HAP-1 (cell line): ENCODE measurements at regions not wholly inside any gene's neighbourhood (a gene's known extent, or its start where the extent isn't known, plus 50 kb on each side); places are given as distances from the start of the nearest gene placed in this dataset.

Experiments
- DNase-seq, 2 experiments: peaks; one replicate each; pipeline ENCODE4 v3.0.0-alpha.2; 2016 to 2020; ENCODE audit warnings: low spot score in 2 of 2
- H3K27me3 ChIP-seq: fragments of 250-450 bp; sonication (Bioruptor Pico); 2 replicates; pipeline ENCODE4 v1.5.1; 2020; ENCODE audit warnings: low read depth, mild to moderate bottlenecking, moderate library complexity
- H3K36me3 ChIP-seq: fragments of 250-450 bp; sonication (Bioruptor Pico); replicated peaks from 2 replicates; pipeline ENCODE4 v1.5.1; 2020; ENCODE audit warnings: mild to moderate bottlenecking
- H3K4me1 ChIP-seq: fragments of 250-450 bp; sonication (Bioruptor Pico); 2 replicates; pipeline ENCODE4 v1.5.1; 2020; ENCODE audit warnings: mild to moderate bottlenecking
- H3K4me3 ChIP-seq: fragments of 250-450 bp; sonication (Bioruptor Pico); 2 replicates; pipeline ENCODE4 v1.5.1; 2020; ENCODE audit warnings: mild to moderate bottlenecking, moderate library complexity
- H3K9me3 ChIP-seq: fragments of 250-450 bp; sonication (Bioruptor Pico); 2 replicates; pipeline ENCODE4 v1.5.1; 2020; ENCODE audit warnings: mild to moderate bottlenecking, moderate library complexity
- in situ Hi-C: fragments of 300-500 bp; cut with MboI; formaldehyde crosslinking; loops from 3 replicates; pipeline ENCODE4 v1.14.3; 2020; ENCODE audit warnings: low sequenced_read_pairs, inconsistent platforms, mixed read lengths

DNA sequence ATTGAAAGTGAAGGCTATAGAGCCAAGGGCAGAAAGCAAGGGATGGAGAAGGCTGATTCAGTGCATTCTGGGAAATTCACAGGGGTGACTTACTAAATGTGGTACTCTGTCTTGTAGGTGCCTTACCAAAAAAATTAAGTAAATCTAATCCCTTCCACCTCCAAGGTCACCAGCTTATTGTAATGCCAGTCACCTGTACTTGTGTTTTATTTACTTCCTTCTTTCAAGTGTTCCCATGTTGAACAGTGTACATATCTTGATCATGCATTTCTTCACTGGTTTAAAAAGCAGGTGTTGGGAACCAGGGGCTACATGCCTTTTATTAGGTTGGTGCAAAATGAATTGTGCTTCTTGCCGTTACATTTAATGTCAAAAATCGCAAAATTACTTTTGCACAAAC, 137.0 kb upstream of the ARHGAP28 start:
- no peak overlapping the region for H3K4me3 ChIP-seq
- no peaks in the 10 kb centered on the region for H3K4me1 ChIP-seq
- H3K9me3 ChIP-seq, result no peaks in the 10 kb centered on the region
- DNase-seq, result no peak
- no peaks in the 10 kb centered on the region for H3K27me3 ChIP-seq
- H3K36me3 ChIP-seq, result no peaks in the 10 kb centered on the region
- in situ Hi-C loops, result no loop called here

DNA sequence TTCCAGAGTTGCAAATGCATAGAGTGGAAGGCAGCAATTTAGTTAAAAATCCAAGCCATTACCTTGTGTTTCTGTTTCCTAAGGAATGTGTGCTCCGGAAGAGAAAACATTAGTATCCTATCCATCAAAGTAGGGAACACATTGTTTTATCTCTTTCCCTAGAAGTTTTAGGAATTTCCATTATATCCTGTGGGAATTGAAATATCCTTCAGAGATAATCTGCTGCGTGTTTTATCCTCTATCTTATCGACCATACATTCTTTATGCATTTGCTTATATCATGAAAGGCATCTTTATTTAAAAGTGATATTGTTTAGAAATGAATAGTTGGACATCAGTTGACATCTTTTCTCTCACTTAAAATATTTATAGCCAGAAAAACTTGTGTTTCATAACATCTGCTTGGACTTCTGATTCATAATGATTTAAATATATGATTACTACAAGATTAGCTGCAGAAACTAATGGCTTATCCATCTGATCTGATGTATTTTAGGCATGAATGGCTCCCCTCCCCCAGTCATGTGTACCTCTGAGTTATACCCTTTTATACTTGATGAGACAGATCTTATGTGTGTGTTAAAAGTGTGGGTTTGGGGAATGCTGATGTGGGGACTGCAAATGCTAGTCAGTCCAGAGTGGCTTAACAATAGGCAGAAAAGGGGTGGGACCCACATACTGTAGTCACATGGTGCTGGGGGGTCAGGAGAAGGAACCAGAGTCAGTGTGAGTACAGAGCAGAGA, 136.2 kb upstream of the ARHGAP28 start:
- in situ Hi-C loops, result no loop called here
- H3K27me3 ChIP-seq, result no peaks in the 10 kb centered on the region
- H3K9me3 ChIP-seq, result no peaks in the 10 kb centered on the region
- no peaks in the 10 kb centered on the region for H3K4me1 ChIP-seq
- DNase-seq, result no peak
- no peaks in the 10 kb centered on the region for H3K36me3 ChIP-seq
- H3K4me3 ChIP-seq, result no peak overlapping the region

DNA sequence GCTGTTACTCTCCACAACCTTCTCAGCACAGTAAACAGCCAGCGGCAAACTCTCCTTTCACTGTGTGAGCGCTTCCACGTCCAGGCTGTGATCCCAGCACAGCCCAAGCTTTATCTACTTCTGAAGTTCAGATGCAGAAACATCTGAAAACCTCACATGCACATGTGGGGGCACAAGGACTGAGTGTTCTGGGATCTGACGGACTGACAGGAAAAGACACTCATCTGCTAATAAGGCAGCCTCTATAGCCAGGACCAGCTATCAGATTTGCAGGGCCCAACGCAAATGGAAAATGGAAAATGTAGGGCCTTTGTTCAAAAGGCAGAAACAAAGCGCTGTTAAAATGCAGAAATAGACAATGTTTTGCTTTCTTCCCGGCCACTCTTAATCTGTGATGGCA, 133.8 kb upstream of the ARHGAP28 start:
- H3K4me3 ChIP-seq, result no peak overlapping the region
- H3K9me3 ChIP-seq, result no peaks in the 10 kb centered on the region; the same call in 1 of the 2 replicates
- no peaks in the 10 kb centered on the region for H3K27me3 ChIP-seq
- no peaks in the 10 kb centered on the region for H3K36me3 ChIP-seq
- no peaks in the 10 kb centered on the region for H3K4me1 ChIP-seq
- in situ Hi-C loops, result no loop called here
- no peak for DNase-seq

DNA sequence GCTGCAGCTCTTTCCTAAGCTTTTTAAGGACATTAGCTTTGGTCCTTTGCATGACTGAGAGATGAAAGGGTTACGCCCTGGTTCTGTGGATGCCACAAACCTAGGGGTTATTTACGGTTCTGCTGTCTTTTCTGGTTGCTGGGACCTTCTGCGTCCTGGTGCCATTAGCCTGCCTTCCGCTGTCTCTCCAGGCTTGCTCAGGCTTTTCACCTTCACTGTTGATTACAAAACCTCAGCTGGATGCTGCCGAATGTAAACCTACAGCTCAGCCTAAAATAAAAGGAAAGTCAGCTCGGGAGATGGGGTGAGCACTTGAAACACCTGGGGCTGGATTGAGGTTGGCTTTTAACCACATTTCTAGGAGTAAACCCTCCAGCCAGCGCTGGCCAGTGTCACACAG, 130.9 kb upstream of the ARHGAP28 start:
- no peaks in the 10 kb centered on the region; the same call in 1 of the 2 replicates for H3K9me3 ChIP-seq
- no peak for DNase-seq
- no peaks in the 10 kb centered on the region for H3K36me3 ChIP-seq
- in situ Hi-C loops, result no loop called here
- H3K27me3 ChIP-seq, result no peaks in the 10 kb centered on the region
- no peaks in the 10 kb centered on the region for H3K4me1 ChIP-seq
- no peak overlapping the region for H3K4me3 ChIP-seq

DNA sequence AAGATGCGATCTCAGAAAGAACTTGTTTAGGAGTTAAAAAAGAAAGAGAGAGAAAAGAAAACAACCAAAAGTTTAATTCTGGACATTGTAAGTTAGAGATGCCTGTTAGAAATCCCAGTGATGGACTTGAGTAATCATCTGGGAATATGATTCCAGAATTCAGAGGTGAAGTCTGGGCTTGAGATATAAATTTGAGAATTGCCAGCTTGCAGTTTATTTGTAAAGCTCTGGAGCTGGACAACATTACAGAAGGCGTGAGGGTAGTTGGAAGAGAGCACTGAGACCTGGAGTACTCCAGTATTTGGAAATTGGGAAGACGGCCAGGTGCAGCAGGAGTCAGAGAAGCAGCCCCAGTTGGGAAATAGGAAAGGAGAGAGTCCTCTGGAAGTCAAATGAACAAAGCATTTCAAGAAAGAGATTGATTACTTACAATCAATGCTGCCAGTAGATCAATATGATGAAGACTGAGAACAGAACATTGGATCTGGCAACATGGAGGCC, 128.8 kb upstream of the ARHGAP28 start:
- no peaks in the 10 kb centered on the region for H3K4me1 ChIP-seq
- H3K4me3 ChIP-seq, result no peak overlapping the region
- H3K9me3 ChIP-seq, result no peaks in the 10 kb centered on the region; the same call in 1 of the 2 replicates
- no peak for DNase-seq
- in situ Hi-C loops, result no loop called here
- H3K27me3 ChIP-seq, result no peaks in the 10 kb centered on the region
- H3K36me3 ChIP-seq, result no peaks in the 10 kb centered on the region

DNA sequence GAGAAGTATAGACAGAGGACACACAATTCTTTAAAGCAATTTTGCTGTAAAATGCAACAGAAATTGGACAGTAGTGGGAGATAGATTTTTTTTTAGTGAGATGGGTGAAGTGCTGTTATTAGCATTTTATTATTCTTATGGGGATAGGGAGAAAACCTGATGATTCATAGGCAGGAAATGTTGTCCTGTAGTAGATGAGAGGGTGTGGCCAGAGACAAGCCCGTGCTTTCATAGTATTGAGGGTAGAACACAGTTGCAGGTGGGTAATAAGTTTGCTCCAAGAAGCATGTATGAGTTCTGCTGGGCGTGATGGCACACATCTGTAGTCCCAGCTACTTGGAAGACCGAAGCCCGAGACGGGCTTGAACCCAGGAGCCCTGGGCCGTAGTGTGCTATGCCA, 128.3 kb upstream of the ARHGAP28 start:
- DNase-seq, result no peak
- H3K4me3 ChIP-seq, result no peak overlapping the region
- no peaks in the 10 kb centered on the region for H3K36me3 ChIP-seq
- H3K4me1 ChIP-seq, result no peaks in the 10 kb centered on the region
- no peaks in the 10 kb centered on the region; the same call in 1 of the 2 replicates for H3K9me3 ChIP-seq
- no peaks in the 10 kb centered on the region for H3K27me3 ChIP-seq
- in situ Hi-C loops, result no loop called here

DNA sequence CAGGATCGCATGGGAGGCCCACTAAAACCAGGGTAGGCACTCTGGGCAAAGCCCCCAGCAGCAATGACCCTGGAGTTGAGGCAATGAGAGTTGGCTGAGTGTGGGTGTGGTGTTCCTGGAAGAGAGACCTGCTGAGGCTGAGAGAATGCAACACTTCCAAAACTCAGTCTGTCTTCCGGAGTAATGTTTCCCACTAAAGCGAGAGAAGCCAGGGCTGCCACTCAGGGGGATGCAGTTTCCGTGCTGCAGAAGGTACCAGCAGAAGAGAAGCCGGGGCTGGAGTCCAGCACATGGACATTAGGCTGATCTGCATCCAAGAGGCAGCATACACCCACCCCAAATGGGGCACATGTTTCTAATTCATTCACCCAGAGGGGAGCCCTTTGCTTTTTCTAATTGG, 127.2 kb upstream of the ARHGAP28 start:
- Histone ChIP-seq H3K4me3 (no peak overlapping the region), H3K4me1 (no peaks in the 10 kb centered on the region), H3K27me3 (no peaks in the 10 kb centered on the region), H3K36me3 (no peaks in the 10 kb centered on the region), H3K9me3 (no peaks in the 10 kb centered on the region; the same call in 1 of the 2 replicates)
- in situ Hi-C loops, result no loop called here
- no peak for DNase-seq

DNA sequence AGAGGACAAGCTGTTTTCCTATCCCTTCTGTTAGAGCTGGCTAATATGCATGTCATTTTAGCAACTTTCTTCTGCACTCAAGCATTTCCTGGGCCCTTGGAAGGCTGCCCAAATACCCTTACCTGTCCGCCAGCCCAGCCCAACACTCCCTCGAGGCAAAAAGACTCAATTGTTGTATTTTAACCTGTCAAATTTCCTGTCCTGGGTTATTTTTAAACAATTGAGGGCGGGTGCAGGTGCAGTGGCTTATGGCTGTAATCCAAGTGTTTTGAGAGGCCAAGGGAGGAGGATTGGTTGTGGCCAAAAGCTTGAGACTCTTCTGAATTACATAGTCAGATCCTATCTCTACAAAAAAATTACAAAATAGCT, 125.0 kb upstream of the ARHGAP28 start:
- Histone ChIP-seq H3K36me3 (no peaks in the 10 kb centered on the region), H3K4me3 (no peak overlapping the region), H3K4me1 (no peaks in the 10 kb centered on the region), H3K9me3 (no peaks in the 10 kb centered on the region), H3K27me3 (no peaks in the 10 kb centered on the region)
- no peak for DNase-seq
- in situ Hi-C loops, result no loop called here

DNA sequence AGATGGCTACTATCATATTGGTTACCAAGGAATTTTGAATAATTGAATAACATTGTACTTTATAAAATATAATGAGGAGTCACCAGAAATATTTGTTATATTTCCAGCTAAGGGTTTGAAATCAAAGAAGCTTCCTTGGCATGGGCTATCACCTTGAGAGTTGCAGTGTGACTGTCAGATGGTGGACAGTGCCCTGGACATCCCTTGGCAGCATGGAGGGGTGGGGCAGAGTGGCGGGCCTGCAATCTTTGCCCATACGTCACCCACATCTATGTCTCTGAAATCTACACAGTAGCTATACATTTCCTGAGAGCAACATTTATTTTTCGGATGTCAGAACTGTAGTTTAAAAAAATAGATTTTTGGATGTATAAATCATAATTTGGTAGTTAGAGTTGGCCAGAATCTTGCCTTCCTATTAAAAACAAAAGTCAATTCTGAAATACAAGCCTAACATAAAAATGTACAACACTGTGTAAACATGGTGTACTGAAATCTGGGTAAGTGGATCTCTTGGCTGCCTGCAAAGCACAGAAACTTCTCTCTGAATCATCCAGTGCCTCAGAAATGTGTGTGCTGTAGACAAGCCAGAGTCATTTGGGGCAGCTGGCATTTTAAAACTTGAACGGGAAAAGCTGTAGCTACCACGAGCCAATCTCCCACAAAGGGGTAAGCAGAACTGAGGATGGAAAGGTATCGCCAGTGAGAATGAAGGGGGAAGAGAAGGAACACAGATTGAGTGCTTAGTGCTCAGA, 124.2 kb upstream of the ARHGAP28 start:
- in situ Hi-C loops, result no loop called here
- H3K27me3 ChIP-seq, result no peaks in the 10 kb centered on the region
- no peaks in the 10 kb centered on the region for H3K4me1 ChIP-seq
- no peak for DNase-seq
- no peaks in the 10 kb centered on the region for H3K36me3 ChIP-seq
- H3K4me3 ChIP-seq, result no peak overlapping the region
- H3K9me3 ChIP-seq, result no peaks in the 10 kb centered on the region

DNA sequence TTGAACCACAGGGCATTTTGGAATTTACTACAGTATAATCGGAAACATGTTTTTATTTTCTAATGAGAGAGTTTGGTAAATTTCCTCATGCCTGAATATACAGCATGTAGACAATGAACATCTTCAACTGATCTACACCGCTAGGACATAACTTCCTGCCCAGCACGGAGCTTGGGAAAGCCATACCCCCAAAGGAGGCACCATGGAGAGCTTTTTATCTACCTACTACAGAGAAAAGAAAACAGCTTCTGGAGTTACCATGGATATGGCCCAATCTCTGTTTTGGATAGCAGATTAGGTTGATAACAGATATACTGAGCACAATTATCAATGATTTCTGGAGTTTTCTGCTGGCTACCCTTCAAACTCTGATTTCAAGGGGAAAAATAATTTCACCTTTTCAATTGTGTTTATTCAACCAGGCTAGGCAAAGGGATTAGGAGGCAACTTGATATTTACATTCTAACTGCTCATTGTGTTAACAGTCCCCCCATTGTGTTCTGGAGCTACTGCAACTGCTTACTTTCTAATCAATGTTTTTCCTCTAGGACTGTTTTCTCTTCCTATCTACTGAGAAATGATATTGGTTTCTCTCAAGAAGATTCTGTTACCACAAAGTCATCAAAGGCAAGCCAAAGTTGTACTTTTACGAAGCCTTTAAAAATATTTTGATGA, 123.0 kb upstream of the ARHGAP28 start:
- Histone ChIP-seq H3K4me1 (no peaks in the 10 kb centered on the region), H3K9me3 (no peaks in the 10 kb centered on the region), H3K27me3 (no peaks in the 10 kb centered on the region), H3K36me3 (no peaks in the 10 kb centered on the region), H3K4me3 (no peak overlapping the region)
- in situ Hi-C loops, result no loop called here
- no peak for DNase-seq

DNA sequence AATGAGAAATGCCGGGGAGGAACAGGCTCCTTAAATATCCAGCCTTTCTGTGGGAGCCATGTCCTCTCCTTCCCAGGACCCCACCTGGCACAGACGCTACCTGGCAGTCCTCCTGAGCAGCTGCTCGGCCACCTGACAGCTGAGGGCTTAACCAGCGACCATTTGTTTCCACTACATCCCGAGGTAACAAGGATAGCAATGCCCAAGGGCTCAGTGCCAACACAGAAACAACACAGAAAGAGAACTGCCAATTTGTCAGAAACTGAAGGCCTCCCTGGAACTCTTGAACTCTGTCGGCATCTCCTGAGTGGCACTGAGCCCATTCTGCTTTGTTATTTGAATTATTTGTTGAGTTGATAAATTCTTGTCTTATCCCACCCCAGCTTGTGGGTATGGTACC, 122.2 kb upstream of the ARHGAP28 start:
- no peaks in the 10 kb centered on the region for H3K27me3 ChIP-seq
- no peak for DNase-seq
- H3K36me3 ChIP-seq, result no peaks in the 10 kb centered on the region
- no peak overlapping the region for H3K4me3 ChIP-seq
- H3K9me3 ChIP-seq, result no peaks in the 10 kb centered on the region
- no peaks in the 10 kb centered on the region for H3K4me1 ChIP-seq
- in situ Hi-C loops, result no loop called here

DNA sequence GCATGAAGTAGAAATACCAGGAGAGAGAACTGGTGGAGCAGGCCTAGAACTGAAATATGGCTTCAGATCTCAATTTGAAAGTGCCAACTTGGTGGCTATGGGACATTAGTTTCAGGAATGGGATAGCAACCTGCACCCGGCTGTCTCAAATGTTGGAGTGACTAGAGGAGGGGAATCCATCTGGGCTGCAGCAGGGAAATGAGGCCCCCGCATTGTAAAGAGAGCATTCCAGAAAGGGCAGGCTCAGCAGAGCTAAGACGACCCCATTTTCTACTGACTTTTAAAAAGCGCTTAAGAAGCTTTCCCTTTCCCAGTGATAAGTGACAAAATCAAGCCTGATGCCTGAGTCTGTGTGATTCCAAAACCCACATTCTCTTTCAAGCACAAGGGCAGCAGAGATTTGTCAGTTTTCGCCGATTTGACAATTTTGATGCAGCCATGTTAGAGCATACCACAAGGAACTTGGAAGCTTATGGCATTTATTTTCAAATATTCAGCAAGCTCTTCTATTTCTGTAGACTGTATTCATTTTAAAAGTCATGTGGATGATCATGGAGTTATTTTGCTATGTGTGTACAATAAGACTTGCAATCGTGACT, 119.8 kb upstream of the ARHGAP28 start:
- in situ Hi-C loops, result no loop called here
- Histone ChIP-seq H3K4me1 (no peaks in the 10 kb centered on the region), H3K9me3 (no peaks in the 10 kb centered on the region), H3K4me3 (no peak overlapping the region), H3K27me3 (no peaks in the 10 kb centered on the region), H3K36me3 (no peaks in the 10 kb centered on the region)
- no peak for DNase-seq

DNA sequence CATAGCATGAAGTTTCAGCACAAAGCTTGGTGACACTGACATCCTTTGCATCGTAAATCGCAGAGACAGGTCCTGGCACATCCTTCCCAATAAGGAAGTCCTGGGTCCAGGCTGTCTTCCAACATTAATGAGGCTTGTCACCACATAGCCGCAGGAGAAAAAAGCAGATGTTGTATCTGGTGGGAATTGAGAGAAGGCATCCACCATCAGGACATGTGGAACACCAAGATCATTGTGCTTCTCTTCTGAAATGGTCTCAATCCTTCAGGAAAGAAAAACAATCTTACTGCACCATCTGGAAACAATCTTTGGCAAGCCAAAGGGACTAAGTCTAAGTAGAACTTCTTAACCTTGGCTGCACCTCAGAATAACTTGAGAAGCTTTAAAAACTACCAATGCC, 119.0 kb upstream of the ARHGAP28 start:
- Histone ChIP-seq H3K27me3 (no peaks in the 10 kb centered on the region), H3K4me1 (no peaks in the 10 kb centered on the region), H3K9me3 (no peaks in the 10 kb centered on the region), H3K4me3 (no peak overlapping the region), H3K36me3 (no peaks in the 10 kb centered on the region)
- in situ Hi-C loops, result no loop called here
- DNase-seq, result no peak

DNA sequence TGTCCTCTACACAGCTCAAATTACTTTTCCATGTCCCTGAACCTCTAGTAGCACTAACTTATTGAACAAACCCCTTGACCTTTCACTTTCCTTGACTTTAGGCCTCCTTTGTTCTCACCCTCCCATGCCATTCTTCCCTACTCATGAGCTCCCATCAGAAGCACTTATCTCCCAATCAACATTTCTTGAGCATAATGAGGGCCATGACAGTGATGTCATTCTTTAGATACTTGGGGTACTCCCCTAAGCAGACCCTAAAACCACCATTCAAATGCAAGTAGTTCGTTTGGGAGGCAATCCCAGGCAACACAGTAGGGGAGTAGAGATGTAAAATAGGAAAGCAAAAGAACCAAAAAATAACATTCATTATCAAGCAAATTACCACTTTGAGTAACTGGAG, 115.9 kb upstream of the ARHGAP28 start:
- Histone ChIP-seq H3K4me1 (no peaks in the 10 kb centered on the region), H3K27me3 (no peaks in the 10 kb centered on the region), H3K9me3 (no peaks in the 10 kb centered on the region), H3K36me3 (no peaks in the 10 kb centered on the region), H3K4me3 (no peak overlapping the region)
- in situ Hi-C loops, result no loop called here
- no peak for DNase-seq
